NB4 (cell line): ENCODE measurements at regions not wholly inside any gene's neighbourhood (a gene's known extent, or its start where the extent isn't known, plus 50 kb on each side); places are given as distances from the start of the nearest gene placed in this dataset.

Experiments used
- DNase-seq: peaks from one replicate; pipeline ENCODE4 v3.0.0; 2010; ENCODE audit warnings: low read depth
- H3K4me3 ChIP-seq: one replicate; pipeline ENCODE4 v1.5.1; 2011; ENCODE audit warnings: mild to moderate bottlenecking, low read depth, low read length, moderate library complexity
- CTCF ChIP-seq: IDR thresholded peaks from one replicate; pipeline ENCODE4 v1.5.1; 2012; ENCODE audit warnings: low read depth, low read length
- MAX ChIP-seq: IDR thresholded peaks from 2 replicates; pipeline ENCODE4 v1.6.1; 2011; ENCODE audit warnings: low read depth, low read length
- MYC ChIP-seq: IDR thresholded peaks from 2 replicates; pipeline ENCODE4 v1.6.1; 2011; ENCODE audit warnings: low read depth, low read length
- POLR2A ChIP-seq: IDR thresholded peaks from 2 replicates; pipeline ENCODE4 v1.6.1; 2011; ENCODE audit warnings: mild to moderate bottlenecking; ENCODE audit not compliant: insufficient read length; ENCODE audit errors: extremely low read depth

GRCh38 chr6:164183556-164184123, 769.1 kb downstream of the QKI start:
- TF ChIP-seq CTCF (no peak), POLR2A (no peak), MAX (no peak), MYC (no peak)
- no peak for DNase-seq
- H3K4me3 ChIP-seq = no peak overlapping the region

- TF ChIP-seq POLR2A (no peak), MAX (no peak), MYC (no peak), CTCF (no peak)
- no peak for DNase-seq
- no peak overlapping the region for H3K4me3 ChIP-seq
Observed at GRCh38 chr6:164178679-164179332, 764.3 kb downstream of the QKI start.

- no peak overlapping the region for H3K4me3 ChIP-seq
- TF ChIP-seq POLR2A = no peak
- no peak for TF ChIP-seq MAX
- no peak for DNase-seq
Observed at GRCh38 chr6:164169355-164169754, 754.8 kb downstream of the QKI start.

- TF ChIP-seq MAX (no peak), MYC (no peak), CTCF (no peak), POLR2A (no peak)
- DNase-seq = no peak
- no peak overlapping the region for H3K4me3 ChIP-seq
Observed at GRCh38 chr6:164168595-164168994, 754.1 kb downstream of the QKI start.

GRCh38 chr6:164167873-164168405, 753.4 kb downstream of the QKI start:
- H3K4me3 ChIP-seq = no peak overlapping the region
- no peak for TF ChIP-seq POLR2A
- no peak for TF ChIP-seq MAX
- TF ChIP-seq MYC = no peak
- no peak for TF ChIP-seq CTCF
- DNase-seq = no peak

- H3K4me3 ChIP-seq = no peak overlapping the region
- no peak for TF ChIP-seq POLR2A
- no peak for DNase-seq
Observed at GRCh38 chr6:164166996-164167395, 752.5 kb downstream of the QKI start.
